Osteoblast (primary cell): ENCODE measurements at regions not wholly inside any gene's neighbourhood (a gene's known extent, or its start where the extent isn't known, plus 50 kb on each side); places are given as distances from the start of the nearest gene placed in this dataset.
A peak's percentile ranks its signal among the peaks of the same experiment; 100 is the strongest.

Source experiments
- DNase-seq: peaks from one replicate; pipeline ENCODE4 v3.0.0; 2011; ENCODE audit warnings: low spot score, mixed read lengths; ENCODE audit not compliant: insufficient read length; ENCODE audit errors: missing footprints
- H2AFZ ChIP-seq: 2 replicates; pipeline ENCODE4 v1.6.0; 2011; ENCODE audit warnings: mild to moderate bottlenecking, low read length
- H3K27ac ChIP-seq: 2 replicates; pipeline ENCODE4 v1.5.1; 2011; ENCODE audit warnings: mild to moderate bottlenecking, low read depth, low read length, moderate library complexity
- H3K27me3 ChIP-seq: 2 replicates; pipeline ENCODE4 v1.6.0; 2012; ENCODE audit warnings: mild to moderate bottlenecking, control low read depth, inconsistent platforms, low read length, moderate library complexity; ENCODE audit not compliant: insufficient read depth
- H3K36me3 ChIP-seq: 2 replicates; pipeline ENCODE4 v1.5.1; 2011; ENCODE audit warnings: mild to moderate bottlenecking, low read length, control low read depth, moderate library complexity; ENCODE audit not compliant: insufficient read depth
- H3K4me1 ChIP-seq: 2 replicates; pipeline ENCODE4 v1.5.1; 2011; ENCODE audit warnings: mild to moderate bottlenecking, low read length, control low read depth, moderate library complexity; ENCODE audit not compliant: insufficient read depth
- H3K4me2 ChIP-seq: 2 replicates; pipeline ENCODE4 v1.6.0; 2011; ENCODE audit warnings: mild to moderate bottlenecking, low read length; ENCODE audit not compliant: insufficient read depth
- H3K4me3 ChIP-seq: fragments of 200-600 bp; sonication (generic); 3 replicates; pipeline ENCODE4 v1.5.1; 2012; ENCODE audit warnings: mild to moderate bottlenecking, low read length, inconsistent platforms; ENCODE audit not compliant: insufficient read depth
- H3K79me2 ChIP-seq: 2 replicates; pipeline ENCODE4 v1.6.0; 2012; ENCODE audit warnings: mild to moderate bottlenecking, low read length, control low read depth, inconsistent platforms; ENCODE audit not compliant: insufficient read depth
- H3K9me3 ChIP-seq: 2 replicates; pipeline ENCODE4 v1.5.1; 2011; ENCODE audit warnings: low read depth, low read length, control low read depth
- H4K20me1 ChIP-seq: 2 replicates; pipeline ENCODE4 v1.6.0; 2012; ENCODE audit warnings: mild to moderate bottlenecking, low read length, control low read depth; ENCODE audit not compliant: insufficient read depth
- CTCF ChIP-seq: IDR thresholded peaks from 2 replicates; pipeline ENCODE4 v1.5.1; 2011; ENCODE audit warnings: mild to moderate bottlenecking, low read depth, low read length, moderate library complexity; ENCODE audit errors: extremely low read depth

- Histone ChIP-seq H3K4me3 (no peak overlapping the region), H3K4me1 (peaks cover 6% of the 10 kb centered on the region), H2AFZ (no peak overlapping the region), H4K20me1 (no peaks in the 10 kb centered on the region), H3K79me2 (no peaks in the 10 kb centered on the region), H3K36me3 (no peaks in the 10 kb centered on the region), H3K27ac (no peak overlapping the region), H3K4me2 (no peak overlapping the region), H3K27me3 (no peaks in the 10 kb centered on the region), H3K9me3 (no peaks in the 10 kb centered on the region)
- no peak for TF ChIP-seq CTCF
- DNase-seq: no peak
Measured at GRCh38 chr2:18423636-18424035, 136.8 kb downstream of the RDH14 start.

- Histone ChIP-seq H3K4me3 (no peak overlapping the region), H2AFZ (no peak overlapping the region), H3K36me3 (no peaks in the 10 kb centered on the region), H3K27ac (no peak overlapping the region), H3K79me2 (no peaks in the 10 kb centered on the region), H3K4me2 (no peak overlapping the region), H3K9me3 (no peaks in the 10 kb centered on the region), H3K4me1 (peaks cover 6% of the 10 kb centered on the region), H3K27me3 (no peaks in the 10 kb centered on the region), H4K20me1 (no peaks in the 10 kb centered on the region)
- no peak for TF ChIP-seq CTCF
- no peak for DNase-seq
Measured at GRCh38 chr2:18422432-18423165, 137.9 kb downstream of the RDH14 start.

- Histone ChIP-seq H3K79me2 (no peaks in the 10 kb centered on the region), H3K27me3 (no peaks in the 10 kb centered on the region), H3K4me1 (peaks cover 21% of the 10 kb centered on the region), H4K20me1 (no peaks in the 10 kb centered on the region), H2AFZ (peak overlapping the region; percentile 30), H3K27ac (peak overlapping the region; percentile 80), H3K4me3 (peak overlapping the region; percentile 5), H3K4me2 (peak overlapping the region; percentile 76), H3K9me3 (no peaks in the 10 kb centered on the region), H3K36me3 (no peaks in the 10 kb centered on the region)
- TF ChIP-seq CTCF: no peak
- peak; percentile 27 for DNase-seq
Measured at GRCh38 chr2:18413676-18414396, 146.6 kb downstream of the RDH14 start.

- peaks cover 21% of the 10 kb centered on the region for H3K4me1 ChIP-seq
- no peaks in the 10 kb centered on the region for H3K9me3 ChIP-seq
- no peaks in the 10 kb centered on the region for H3K27me3 ChIP-seq
- H3K36me3 ChIP-seq: no peaks in the 10 kb centered on the region
- no peak overlapping the region for H2AFZ ChIP-seq
- peak overlapping the region; percentile 5 for H3K4me3 ChIP-seq
- peak overlapping the region; percentile 76 for H3K4me2 ChIP-seq
- DNase-seq: peak; percentile 17
- no peaks in the 10 kb centered on the region for H4K20me1 ChIP-seq
- H3K27ac ChIP-seq: peak overlapping the region; percentile 80
- no peaks in the 10 kb centered on the region for H3K79me2 ChIP-seq
- no peak for TF ChIP-seq CTCF
Measured at GRCh38 chr2:18412980-18413675, 147.3 kb downstream of the RDH14 start.
